ENCODE measurements at regions not wholly inside any gene's neighbourhood (a gene's known extent, or its start where the extent isn't known, plus 50 kb on each side); places are given as distances from the start of the nearest gene placed in this dataset.

GRCh38 chr12:45671254-45671653, 58.3 kb upstream of the ARID2 start:
- no peaks in the 10 kb centered on the region for H3K9me3 Mint-ChIP-seq
- H3K4me3 Mint-ChIP-seq: no peak overlapping the region
- no peaks in the 10 kb centered on the region for H3K36me3 Mint-ChIP-seq (ENCODE audit: low read depth)
- H3K27ac Mint-ChIP-seq: no peak overlapping the region
- peaks cover 46% of the 10 kb centered on the region for H3K4me1 Mint-ChIP-seq (ENCODE audit: low read depth)
- H3K27me3 Mint-ChIP-seq: no peaks in the 10 kb centered on the region

GRCh38 chr12:45674181-45674977, 55.1 kb upstream of the ARID2 start:
- no peaks in the 10 kb centered on the region for H3K36me3 Mint-ChIP-seq (ENCODE audit: low read depth)
- no peak overlapping the region for H3K4me3 Mint-ChIP-seq
- H3K27ac Mint-ChIP-seq: no peak overlapping the region
- no peaks in the 10 kb centered on the region for H3K9me3 Mint-ChIP-seq
- no peaks in the 10 kb centered on the region for H3K27me3 Mint-ChIP-seq
- H3K4me1 Mint-ChIP-seq (ENCODE audit: low read depth): peaks cover 18% of the 10 kb centered on the region

GRCh38 chr12:45675534-45675933, 54.0 kb upstream of the ARID2 start:
- Mint-ChIP-seq H3K27ac (no peak overlapping the region), H3K27me3 (no peaks in the 10 kb centered on the region), H3K4me1 (ENCODE audit: low read depth) (peaks cover 7% of the 10 kb centered on the region), H3K9me3 (no peaks in the 10 kb centered on the region), H3K4me3 (no peak overlapping the region), H3K36me3 (ENCODE audit: low read depth) (no peaks in the 10 kb centered on the region)

Data from stimulated activated naive CD8-positive, alpha-beta T cell treated with anti-CD3 and anti-CD28 coated beads, Interleukin-15, Interleukin-2, amounts not matched to agents 100 ng/mL and 50 ng/mL, for 24 hours (primary cell).